ENCODE measurements at regions not wholly inside any gene's neighbourhood (a gene's known extent, or its start where the extent isn't known, plus 50 kb on each side); places are given as distances from the start of the nearest gene placed in this dataset.

GRCh38 chr3:109903100-109903499, 565.8 kb upstream of the DPPA4 start:
- no peak for DNase-seq (ENCODE audit: low read depth)

- no peak for DNase-seq (ENCODE audit: low read depth)
Measured at GRCh38 chr3:109910772-109911171, 573.4 kb upstream of the DPPA4 start.

GRCh38 chr3:109918740-109919139, 581.4 kb upstream of the DPPA4 start:
- no peak for DNase-seq (ENCODE audit: low read depth)

- no peak for DNase-seq (ENCODE audit: low read depth)
Measured at GRCh38 chr3:109920749-109921148, 583.4 kb upstream of the DPPA4 start.

- no peak for DNase-seq (ENCODE audit: low read depth)
Measured at GRCh38 chr3:109921509-109921908, 584.2 kb upstream of the DPPA4 start.

- DNase-seq (ENCODE audit: low read depth) = no peak
Measured at GRCh38 chr3:109922856-109923255, 585.5 kb upstream of the DPPA4 start.

- DNase-seq (ENCODE audit: low read depth) = no peak
Measured at GRCh38 chr3:109923431-109923830, 586.1 kb upstream of the DPPA4 start.

GRCh38 chr3:109924196-109924595, 586.9 kb upstream of the DPPA4 start:
- DNase-seq (ENCODE audit: low read depth) = no peak

- DNase-seq (ENCODE audit: low read depth) = no peak
Measured at GRCh38 chr3:109926376-109926775, 589.0 kb upstream of the DPPA4 start.

- peak; percentile 2 for DNase-seq (ENCODE audit: low read depth)
Measured at GRCh38 chr3:109927161-109927560, 589.8 kb upstream of the DPPA4 start.

GRCh38 chr3:109927726-109928125, 590.4 kb upstream of the DPPA4 start:
- no peak for DNase-seq (ENCODE audit: low read depth)

- no peak for DNase-seq (ENCODE audit: low read depth)
Measured at GRCh38 chr3:109930582-109930981, 593.2 kb upstream of the DPPA4 start.

GRCh38 chr3:109933576-109933975, 596.2 kb upstream of the DPPA4 start:
- DNase-seq (ENCODE audit: low read depth) = no peak

- no peak for DNase-seq (ENCODE audit: low read depth)
Measured at GRCh38 chr3:109939817-109940216, 602.5 kb upstream of the DPPA4 start.

- no peak for DNase-seq (ENCODE audit: low read depth)
Measured at GRCh38 chr3:109943181-109943580, 605.8 kb upstream of the DPPA4 start.

GRCh38 chr3:109944836-109945235, 607.5 kb upstream of the DPPA4 start:
- no peak for DNase-seq (ENCODE audit: low read depth)

- DNase-seq (ENCODE audit: low read depth) = no peak
Measured at GRCh38 chr3:109952924-109953323, 615.6 kb upstream of the DPPA4 start.

GRCh38 chr3:109963831-109964230, 626.5 kb upstream of the DPPA4 start:
- DNase-seq (ENCODE audit: low read depth) = no peak

GRCh38 chr3:109973733-109974132, 636.4 kb upstream of the DPPA4 start:
- no peak for DNase-seq (ENCODE audit: low read depth)

- DNase-seq (ENCODE audit: low read depth) = no peak
Measured at GRCh38 chr3:109977897-109978296, 640.6 kb upstream of the DPPA4 start.

- no peak for DNase-seq (ENCODE audit: low read depth)
Measured at GRCh38 chr3:109982201-109982600, 644.9 kb upstream of the DPPA4 start.

- DNase-seq (ENCODE audit: low read depth) = no peak
Measured at GRCh38 chr3:109984976-109985375, 647.6 kb upstream of the DPPA4 start.

GRCh38 chr3:109985943-109986555, 648.7 kb upstream of the DPPA4 start:
- no peak for DNase-seq (ENCODE audit: low read depth)

GRCh38 chr3:109994853-109995252, 657.5 kb upstream of the DPPA4 start:
- no peak for DNase-seq (ENCODE audit: low read depth)

- DNase-seq (ENCODE audit: low read depth) = no peak
Measured at GRCh38 chr3:109995377-109995776, 658.0 kb upstream of the DPPA4 start.
